ENCODE measurements at regions not wholly inside any gene's neighbourhood (a gene's known extent, or its start where the extent isn't known, plus 50 kb on each side); places are given as distances from the start of the nearest gene placed in this dataset.
A peak's percentile ranks its signal among the peaks of the same experiment; 100 is the strongest.

- Histone ChIP-seq H2AFZ (ENCODE audit: low read length) (0 out of 2 replicates have a peak overlapping the region, but pooled peaks have one; percentile 84), H4K20me1 (replicated peaks in 1 of 2; ENCODE audit: control insufficient read depth in 1 of 2, insufficient read depth in 2 of 2, low read length in 2 of 2) (no peaks in the 10 kb centered on the region), H4K91ac (replicated peaks; ENCODE audit: insufficient read length, low read length) (no peak overlapping the region), H3K4me3 (ENCODE audit: extremely low read depth in 1 of 4, insufficient read depth in 2 of 4, low read depth in 3 of 4, low read length in 4 of 4) (no peak overlapping the region), H3K14ac (ENCODE audit: insufficient read length) (no peak overlapping the region), H3K23me2 (ENCODE audit: low read depth, low read length) (no peaks in the 10 kb centered on the region), H3K79me1 (ENCODE audit: low read depth, low read length) (no peaks in the 10 kb centered on the region), H3K27me3 (replicated peaks in 1 of 4; ENCODE audit: control insufficient read depth in 3 of 4, extremely low read depth in 1 of 4, insufficient read depth in 3 of 4, low read length in 3 of 4) (no peaks in the 10 kb centered on the region), H3K9me3 (ENCODE audit: insufficient read depth in 2 of 2, low read depth in 1 of 2, low read length in 1 of 2) (no peaks in the 10 kb centered on the region; a peak in 1 of 4 replicates), H2BK120ac (replicated peaks; ENCODE audit: low read depth, low read length) (no peak overlapping the region), H4K5ac (ENCODE audit: insufficient read length, low read depth, low read length) (no peak overlapping the region), H4K8ac (ENCODE audit: extremely low read depth, insufficient read depth, low read length) (no peak overlapping the region), H3K18ac (ENCODE audit: extremely low read depth, low read length) (no peak overlapping the region), H3K27ac (ENCODE audit: low read depth, low read length) (no peak overlapping the region), H3K9ac (replicated peaks in 1 of 4; ENCODE audit: extremely low read depth in 1 of 4, low read depth in 3 of 4, low read length in 3 of 4) (no peak overlapping the region), H3K23ac (ENCODE audit: insufficient read length) (no peak overlapping the region), H3K36me3 (ENCODE audit: control insufficient read depth in 2 of 4, insufficient read depth in 4 of 4, low read length in 3 of 4) (no peaks in the 10 kb centered on the region), H3K4ac (replicated peaks; ENCODE audit: insufficient read length, low read depth, low read length) (no peak overlapping the region), H3K4me2 (ENCODE audit: insufficient read depth in 1 of 2, low read depth in 2 of 2, low read length in 2 of 2) (no peak overlapping the region), H2AK5ac (ENCODE audit: low read depth, low read length) (no peak overlapping the region), H2BK15ac (ENCODE audit: low read length) (no peak overlapping the region), H2BK12ac (ENCODE audit: low read depth, low read length) (no peak overlapping the region), H2BK5ac (ENCODE audit: low read depth, low read length) (no peak overlapping the region), H2BK20ac (ENCODE audit: low read length) (no peak overlapping the region), H3K79me2 (ENCODE audit: control insufficient read depth in 1 of 2, insufficient read depth in 2 of 2, low read length in 2 of 2) (no peaks in the 10 kb centered on the region), H3K4me1 (replicated peaks in 1 of 4; ENCODE audit: control insufficient read depth in 3 of 4, insufficient read depth in 4 of 4, low read length in 3 of 4) (peaks cover 1 to 2% (median 2%) of the 10 kb centered on the region in 4 experiments; a peak in 3 of 7 replicates), H3K56ac (replicated peaks; ENCODE audit: insufficient read length, low read depth, low read length) (no peak overlapping the region)
- DNase-seq (ENCODE audit: low read depth in 1 of 2, low spot score in 2 of 2) (no peak), FAIRE-seq (peak; percentile 85)
- POLR2A ChIA-PET (ENCODE audit: partially characterized antibody): interaction anchor here (1.1 kb wide), 1 partner anchor 605 kb away, joined by 3 read pairs; the partner anchor contains the start of gene ENC1
- TF ChIP-seq POLR2A (IDR thresholded peaks at IDR 0.05; ENCODE audit: control extremely low read depth in 1 of 2, low read depth in 2 of 2, low read length in 2 of 2) (no peak), CTCF (IDR thresholded peaks at IDR 0.05; ENCODE audit: control extremely low read depth in 1 of 3, insufficient read depth in 1 of 3, low read depth in 1 of 3, low read length in 3 of 3) (peak; percentile 18 to 76 (median 52); a peak in 3 of 4 replicates), PHF8 (conservative IDR thresholded peaks at IDR 0.05; ENCODE audit: low read depth, low read length) (no peak), YY1 (IDR thresholded peaks at IDR 0.05; ENCODE audit: low read depth, low read length) (peak; percentile 46; the same call in 1 of the 2 replicates), TEAD4 (IDR thresholded peaks at IDR 0.05; ENCODE audit: low read depth, low read length) (peak; percentile 40; the same call in 1 of the 2 replicates), RAD21 (IDR thresholded peaks at IDR 0.05 in 1 of 2, conservative IDR thresholded peaks at IDR 0.05 in 1 of 2; ENCODE audit: low read depth in 2 of 2, low read length in 2 of 2) (peak; percentile 86 to 89)
- WGBS, 2 experiments (ENCODE audit: extremely low coverage in 1 of 2, insufficient coverage in 1 of 2, insufficient read length in 1 of 2, insufficient replicate concordance in 2 of 2, low coverage in 1 of 2, low lambda C conversion rate in 2 of 2, missing lambda C conversion rate in 1 of 2): 73% methylated on average over 6 of the region's 6 CpGs; no CpG with 5 or more reads in 1 of the 2 experiments
- CTCF ChIA-PET (ENCODE audit: partially characterized antibody): interaction anchor here (0.6 to 2.2 kb wide), 13 partner anchors 9 to 328 kb away, joined by 3 to 7 read pairs (median 3); no protein-coding TSS in a partner anchor
Measured at GRCh38 chr5:74035521-74035937, 409.5 kb downstream of the ARHGEF28 start.
